ENCODE measurements at regions not wholly inside any gene's neighbourhood (a gene's known extent, or its start where the extent isn't known, plus 50 kb on each side); places are given as distances from the start of the nearest gene placed in this dataset.

GRCh38 chr2:78707776-78708386 is 317.6 kb upstream of the REG3G start:
- Histone ChIP-seq H3K27ac (replicated peaks) (no peak overlapping the region), H3K27me3 (ENCODE audit: insufficient read depth, poor library complexity, severe bottlenecking) (no peaks in the 10 kb centered on the region), H3K4me3 (replicated peaks; ENCODE audit: insufficient read depth, low read length) (no peak overlapping the region)
- no peak for DNase-seq (ENCODE audit: low read depth in 1 of 2, low spot score in 1 of 2)
- no peak for TF ChIP-seq CTCF (IDR thresholded peaks at IDR 0.05; ENCODE audit: insufficient read depth, low read length)
- no peak for TF ChIP-seq SPI1 (IDR thresholded peaks at IDR 0.05; ENCODE audit: borderline replicate concordance, low read depth)
- TF ChIP-seq REST (IDR thresholded peaks at IDR 0.05; ENCODE audit: insufficient replicate concordance, low read depth) = no peak
- no peak for TF ChIP-seq POLR2AphosphoS5 (IDR thresholded peaks at IDR 0.05; ENCODE audit: low read depth)
- TF ChIP-seq GABPA (IDR thresholded peaks at IDR 0.05; ENCODE audit: low read depth) = no peak

GRCh38 chr2:78710632-78711375 is 314.7 kb upstream of the REG3G start:
- DNase-seq (ENCODE audit: low read depth in 1 of 2, low spot score in 1 of 2) = no peak
- no peak for TF ChIP-seq REST (IDR thresholded peaks at IDR 0.05; ENCODE audit: insufficient replicate concordance, low read depth)
- no peak for TF ChIP-seq CTCF (IDR thresholded peaks at IDR 0.05; ENCODE audit: insufficient read depth, low read length)
- no peak for TF ChIP-seq SPI1 (IDR thresholded peaks at IDR 0.05; ENCODE audit: borderline replicate concordance, low read depth)
- TF ChIP-seq POLR2AphosphoS5 (IDR thresholded peaks at IDR 0.05; ENCODE audit: low read depth) = no peak
- no peak for TF ChIP-seq GABPA (IDR thresholded peaks at IDR 0.05; ENCODE audit: low read depth)
- no peak overlapping the region for H3K27ac ChIP-seq (replicated peaks)
- no peak overlapping the region for H3K4me3 ChIP-seq (replicated peaks; ENCODE audit: insufficient read depth, low read length)
- H3K27me3 ChIP-seq (ENCODE audit: insufficient read depth, poor library complexity, severe bottlenecking) = no peaks in the 10 kb centered on the region

- no peak for DNase-seq (ENCODE audit: low read depth in 1 of 2, low spot score in 1 of 2)
- H3K27ac ChIP-seq (replicated peaks) = no peak overlapping the region
- H3K4me3 ChIP-seq (replicated peaks; ENCODE audit: insufficient read depth, low read length) = no peak overlapping the region
- TF ChIP-seq GABPA (IDR thresholded peaks at IDR 0.05; ENCODE audit: low read depth) (no peak), POLR2AphosphoS5 (IDR thresholded peaks at IDR 0.05; ENCODE audit: low read depth) (no peak), SPI1 (IDR thresholded peaks at IDR 0.05; ENCODE audit: borderline replicate concordance, low read depth) (no peak), CTCF (IDR thresholded peaks at IDR 0.05; ENCODE audit: insufficient read depth, low read length) (no peak), REST (IDR thresholded peaks at IDR 0.05; ENCODE audit: insufficient replicate concordance, low read depth) (no peak)
- no peaks in the 10 kb centered on the region for H3K27me3 ChIP-seq (ENCODE audit: insufficient read depth, poor library complexity, severe bottlenecking)
Measured at GRCh38 chr2:78715293-78715692, 310.2 kb upstream of the REG3G start.
